ENCODE measurements at regions not wholly inside any gene's neighbourhood (a gene's known extent, or its start where the extent isn't known, plus 50 kb on each side); places are given as distances from the start of the nearest gene placed in this dataset.

DNA sequence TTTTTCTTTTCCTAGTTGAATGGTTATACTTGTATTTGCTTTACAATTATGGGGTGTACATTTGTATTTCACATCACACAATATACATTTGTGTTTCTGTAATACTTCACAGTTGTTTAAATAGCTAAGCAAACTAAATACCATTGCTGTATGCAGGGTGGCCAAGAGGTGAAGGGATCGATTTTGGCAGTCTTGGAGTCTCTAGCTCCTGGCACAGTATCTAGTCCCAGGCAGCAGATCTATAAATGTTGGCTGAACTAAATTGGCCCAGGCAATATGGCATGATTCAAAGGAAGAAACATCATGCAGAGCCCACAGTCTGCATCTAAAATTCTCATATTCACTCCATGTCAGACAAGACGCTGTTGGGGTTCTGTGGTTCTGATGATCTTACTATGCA lies 110.1 kb upstream of the GPBP1 start:
- Histone ChIP-seq H3K27ac (no peak overlapping the region), H3K4me1 (no peaks in the 10 kb centered on the region), H3K9me3 (peaks cover 0 to 4% (median 0%) of the 10 kb centered on the region in 3 donors), H3K4me3 (no peak overlapping the region), H3K36me3 (no peaks in the 10 kb centered on the region), H3K27me3 (peaks cover 0 to 5% (median 0%) of the 10 kb centered on the region in 4 donors)
- TF ChIP-seq POLR2A (IDR thresholded peaks at IDR 0.05): no peak
- TF ChIP-seq, protein P1, sequence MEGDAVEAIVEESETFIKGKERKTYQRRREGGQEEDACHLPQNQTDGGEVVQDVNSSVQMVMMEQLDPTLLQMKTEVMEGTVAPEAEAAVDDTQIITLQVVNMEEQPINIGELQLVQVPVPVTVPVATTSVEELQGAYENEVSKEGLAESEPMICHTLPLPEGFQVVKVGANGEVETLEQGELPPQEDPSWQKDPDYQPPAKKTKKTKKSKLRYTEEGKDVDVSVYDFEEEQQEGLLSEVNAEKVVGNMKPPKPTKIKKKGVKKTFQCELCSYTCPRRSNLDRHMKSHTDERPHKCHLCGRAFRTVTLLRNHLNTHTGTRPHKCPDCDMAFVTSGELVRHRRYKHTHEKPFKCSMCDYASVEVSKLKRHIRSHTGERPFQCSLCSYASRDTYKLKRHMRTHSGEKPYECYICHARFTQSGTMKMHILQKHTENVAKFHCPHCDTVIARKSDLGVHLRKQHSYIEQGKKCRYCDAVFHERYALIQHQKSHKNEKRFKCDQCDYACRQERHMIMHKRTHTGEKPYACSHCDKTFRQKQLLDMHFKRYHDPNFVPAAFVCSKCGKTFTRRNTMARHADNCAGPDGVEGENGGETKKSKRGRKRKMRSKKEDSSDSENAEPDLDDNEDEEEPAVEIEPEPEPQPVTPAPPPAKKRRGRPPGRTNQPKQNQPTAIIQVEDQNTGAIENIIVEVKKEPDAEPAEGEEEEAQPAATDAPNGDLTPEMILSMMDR (IDR thresholded peaks at IDR 0.05): no peak
- intact Hi-C loops (cut with DNase I): no loop called here
- WGBS, 2 donors: 53 to 56% methylated on average over 2 of the region's 2 CpGs
- no peak for DNase-seq

DNA sequence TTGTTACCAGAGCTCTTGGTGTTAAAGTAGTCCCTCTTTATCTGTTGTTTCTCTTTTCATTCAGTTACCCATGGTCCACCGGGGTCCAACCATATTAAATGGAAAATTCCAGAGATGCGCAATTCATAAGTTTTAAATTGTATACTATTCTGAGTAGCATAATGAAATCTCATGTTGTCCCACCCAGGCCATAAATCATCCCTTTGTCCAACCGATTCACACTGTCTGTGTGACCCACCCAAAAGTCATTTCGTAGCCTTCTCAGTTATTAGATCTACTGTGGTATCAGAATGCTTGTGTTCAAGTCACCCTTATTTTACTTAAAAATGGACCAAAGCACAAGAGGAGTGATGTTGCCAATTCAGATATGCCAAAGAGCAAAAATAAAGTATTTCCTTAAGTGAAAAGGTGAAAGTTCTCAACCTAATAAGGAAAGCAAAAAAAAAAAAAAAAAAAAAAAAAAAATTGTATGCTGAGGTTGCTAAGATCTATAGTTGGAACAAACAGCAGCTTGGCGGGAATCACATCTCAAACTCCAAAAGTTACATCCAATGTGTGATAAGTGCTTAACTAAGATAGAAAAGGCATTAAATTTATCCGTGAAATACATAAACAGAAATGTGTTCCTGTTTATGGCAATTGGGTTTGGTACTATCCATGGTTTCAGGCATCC lies 106.8 kb upstream of the GPBP1 start:
- intact Hi-C loops (cut with DNase I): no loop called here
- 77 to 85% methylated on average over 6 of the region's 6 CpGs for WGBS, 2 donors

DNA sequence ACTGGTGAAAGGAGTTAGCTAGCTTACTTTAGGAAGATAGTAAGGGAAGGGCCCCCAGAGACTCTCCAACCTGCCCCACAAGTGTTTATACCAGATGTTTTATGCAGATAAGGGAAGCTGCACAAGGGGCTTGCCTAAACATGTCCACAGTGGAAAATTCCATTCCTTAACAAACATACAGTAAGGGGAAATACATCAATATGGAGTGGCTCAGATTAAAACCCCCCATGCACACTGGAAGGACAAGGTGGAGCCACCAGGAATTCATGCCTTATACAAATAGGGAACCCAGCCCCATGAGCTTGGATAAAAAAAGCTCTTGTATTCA lies 106.3 kb upstream of the GPBP1 start:
- peaks cover 0 to 10% (median 0%) of the 10 kb centered on the region in 3 donors for H3K9me3 ChIP-seq
- no peak for TF ChIP-seq POLR2A (IDR thresholded peaks at IDR 0.05)
- TF ChIP-seq, protein P1 (IDR thresholded peaks at IDR 0.05): no peak
- no peaks in the 10 kb centered on the region for H3K36me3 ChIP-seq
- no peak overlapping the region for H3K27ac ChIP-seq
- no peaks in the 10 kb centered on the region for H3K4me1 ChIP-seq
- intact Hi-C loops (cut with DNase I): no loop called here
- DNase-seq: no peak
- H3K4me3 ChIP-seq: no peak overlapping the region
- H3K27me3 ChIP-seq: peaks cover 0 to 5% (median 0%) of the 10 kb centered on the region in 4 donors

More for the DNA sequence above, 106.8 kb upstream of the GPBP1 start:
- Histone ChIP-seq H3K27ac (no peak overlapping the region), H3K4me1 (no peaks in the 10 kb centered on the region), H3K9me3 (peaks cover 0 to 10% (median 0%) of the 10 kb centered on the region in 3 donors), H3K4me3 (no peak overlapping the region), H3K36me3 (no peaks in the 10 kb centered on the region), H3K27me3 (peaks cover 0 to 5% (median 0%) of the 10 kb centered on the region in 4 donors)
- TF ChIP-seq, protein P1 (IDR thresholded peaks at IDR 0.05): no peak
- TF ChIP-seq POLR2A (IDR thresholded peaks at IDR 0.05): no peak
- no peak for DNase-seq

DNA sequence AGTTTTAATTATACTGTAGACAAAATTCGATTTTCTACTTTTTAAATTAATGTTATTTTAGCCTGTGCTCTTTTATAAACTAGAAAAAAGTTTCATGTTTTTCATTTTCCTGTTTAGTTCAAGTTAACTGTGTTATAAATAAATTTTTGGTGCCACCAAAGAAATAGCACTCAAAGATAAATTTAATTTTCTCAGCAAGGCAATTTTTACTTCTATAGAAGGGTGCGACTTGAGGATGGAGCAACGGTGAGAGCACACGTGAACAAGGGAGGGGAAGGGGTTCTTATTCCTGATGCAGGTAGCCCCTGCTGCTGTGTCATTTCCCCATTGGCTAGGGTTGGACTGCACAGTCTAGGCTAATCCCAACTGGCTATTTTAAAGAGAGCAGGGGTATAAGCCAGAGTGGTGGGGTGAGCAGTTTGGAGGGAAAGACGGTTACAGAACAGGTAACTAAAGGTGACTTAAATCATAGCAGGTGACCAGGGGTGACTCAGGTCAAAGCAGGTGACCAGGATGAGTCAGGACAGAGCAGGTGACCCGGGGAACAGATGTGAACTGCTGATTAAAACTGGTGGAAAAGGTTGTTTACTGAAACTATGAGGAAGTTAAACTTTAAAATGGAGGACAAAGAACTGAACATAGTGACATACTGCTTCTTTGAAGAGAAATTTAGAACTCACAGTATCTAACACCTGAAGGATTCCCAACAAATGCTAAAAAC lies 104.6 kb upstream of the GPBP1 start:
- Histone ChIP-seq H3K4me1 (no peaks in the 10 kb centered on the region), H3K27me3 (no peaks in the 10 kb centered on the region), H3K9me3 (peaks cover 0 to 10% (median 0%) of the 10 kb centered on the region in 3 donors), H3K36me3 (no peaks in the 10 kb centered on the region), H3K27ac (no peak overlapping the region), H3K4me3 (no peak overlapping the region)
- no peak for DNase-seq
- intact Hi-C loops (cut with DNase I): no loop called here
- WGBS, 2 donors: 79 to 83% methylated on average over 6 of the region's 6 CpGs
- TF ChIP-seq, protein P1 (IDR thresholded peaks at IDR 0.05): no peak
- TF ChIP-seq POLR2A (IDR thresholded peaks at IDR 0.05): no peak

DNA sequence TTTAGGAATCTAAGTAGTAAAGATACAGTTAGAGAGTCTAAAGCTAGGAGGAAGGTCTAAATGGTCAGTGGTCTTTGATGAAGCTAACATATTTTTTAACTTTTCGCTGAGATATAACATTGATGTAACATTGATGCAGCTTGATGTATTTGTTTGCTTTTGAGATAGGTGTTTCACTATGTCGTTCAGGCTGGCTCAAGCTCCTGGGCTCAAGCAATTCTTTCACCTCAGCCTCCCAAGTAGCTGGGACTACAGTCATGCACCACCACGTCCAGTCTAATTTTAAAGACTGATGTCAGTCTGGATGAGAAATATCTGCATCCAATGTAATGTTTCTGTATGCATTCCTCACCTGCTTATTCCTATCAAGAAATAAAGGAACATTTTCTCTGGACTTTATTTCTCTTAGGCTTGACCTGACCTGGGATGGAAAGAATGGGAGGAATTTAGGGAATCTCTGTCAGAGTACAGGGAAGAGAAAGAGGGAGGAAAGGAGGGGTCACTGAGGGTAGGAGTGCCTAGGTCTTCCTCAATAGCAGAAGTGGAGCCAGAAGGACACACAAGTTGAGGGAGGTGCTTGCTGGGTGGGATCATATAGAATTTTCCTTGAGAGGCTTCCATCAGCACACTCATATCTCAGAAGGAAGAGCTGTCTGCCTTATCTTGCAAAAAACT lies 101.5 kb upstream of the GPBP1 start:
- Histone ChIP-seq H3K9me3 (peaks cover 0 to 10% (median 0%) of the 10 kb centered on the region in 3 donors), H3K4me3 (no peak overlapping the region)

More for the DNA sequence above, 101.5 kb upstream of the GPBP1 start:
- Histone ChIP-seq H3K36me3 (no peaks in the 10 kb centered on the region), H3K4me1 (no peaks in the 10 kb centered on the region), H3K27ac (no peak overlapping the region), H3K27me3 (no peaks in the 10 kb centered on the region)
- WGBS, 2 donors: 26 to 48% methylated on average over 3 of the region's 3 CpGs
- TF ChIP-seq POLR2A (IDR thresholded peaks at IDR 0.05): no peak
- TF ChIP-seq, protein P1 (IDR thresholded peaks at IDR 0.05): no peak
- DNase-seq: no peak
- intact Hi-C loops (cut with DNase I): no loop called here

Data from esophagus squamous epithelium (tissue), 5 donors.